Fibroblast of skin of back (primary cell): ENCODE measurements at regions not wholly inside any gene's neighbourhood (a gene's known extent, or its start where the extent isn't known, plus 50 kb on each side); places are given as distances from the start of the nearest gene placed in this dataset.
A peak's percentile ranks its signal among the peaks of the same experiment; 100 is the strongest.
"Not testable (repeated sequence)": the region's sequence is repeated elsewhere in the genome, so short reads cannot be mapped to it uniquely, and the experiment has no call there.

ENCODE experiments used
- DNase-seq: peaks from one replicate; pipeline ENCODE4 v3.0.0-alpha.2; 2013

DNA sequence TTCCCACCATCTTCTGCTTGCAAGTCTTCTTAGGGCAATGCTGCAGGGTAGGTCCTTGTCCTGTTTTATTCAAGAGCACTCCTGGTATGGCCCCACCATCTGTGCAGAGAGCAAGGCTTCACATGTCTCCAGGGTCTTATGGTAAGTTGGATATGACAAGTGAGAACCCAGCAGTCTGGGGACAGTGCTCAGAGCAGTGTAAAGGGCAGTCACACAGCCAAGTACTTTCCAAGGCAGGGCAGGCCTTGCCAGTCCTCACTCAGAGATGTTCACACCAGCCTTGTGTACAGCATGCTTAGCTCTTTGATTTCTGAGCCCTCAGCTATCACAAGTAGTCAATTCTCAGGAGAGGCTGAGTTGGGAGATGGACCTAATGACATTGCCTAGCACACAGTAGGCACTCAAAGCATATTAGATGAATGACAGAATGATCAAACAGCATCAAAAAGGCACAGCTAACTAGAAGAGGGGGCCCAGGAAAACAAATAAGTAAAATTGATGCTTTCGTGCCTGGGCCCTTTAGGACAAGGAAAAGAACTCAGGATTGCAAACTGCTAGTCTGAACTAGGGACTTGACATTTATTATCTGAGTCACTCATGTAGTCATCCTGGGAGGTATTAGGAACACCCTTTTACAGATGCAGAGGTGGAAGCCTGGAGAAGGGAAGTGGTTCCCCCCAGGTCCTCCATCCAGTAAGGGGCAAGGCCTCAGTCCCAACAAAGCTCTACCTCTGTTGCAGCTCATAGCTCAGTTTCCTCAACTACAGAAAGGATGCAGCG, 86.7 kb upstream of the CTAGE1 start:
- peak; percentile 58 for DNase-seq

GRCh38 chr18:22505141-22505591, 87.5 kb upstream of the CTAGE1 start:
- DNase-seq: peak; percentile 21

DNA sequence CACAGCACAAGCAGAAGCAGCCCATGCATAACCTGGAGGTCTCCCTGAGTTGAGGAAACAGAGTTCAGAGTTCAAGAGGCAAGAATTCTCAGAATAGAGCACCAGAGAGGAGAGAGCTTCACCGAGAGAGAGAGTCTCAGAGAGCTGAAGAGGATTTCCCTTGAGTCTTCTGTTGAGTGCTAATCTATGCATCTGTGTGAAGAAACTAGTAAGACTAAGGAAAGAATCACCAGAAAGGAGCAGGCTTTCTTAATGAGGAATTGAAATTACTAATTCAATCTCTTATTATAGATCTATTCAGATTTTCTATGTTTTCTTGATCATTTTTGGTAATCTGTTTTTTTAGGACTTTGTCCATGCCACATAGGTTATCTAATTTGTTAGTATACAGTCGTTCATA, 89.3 kb upstream of the CTAGE1 start:
- no peak for DNase-seq

DNA sequence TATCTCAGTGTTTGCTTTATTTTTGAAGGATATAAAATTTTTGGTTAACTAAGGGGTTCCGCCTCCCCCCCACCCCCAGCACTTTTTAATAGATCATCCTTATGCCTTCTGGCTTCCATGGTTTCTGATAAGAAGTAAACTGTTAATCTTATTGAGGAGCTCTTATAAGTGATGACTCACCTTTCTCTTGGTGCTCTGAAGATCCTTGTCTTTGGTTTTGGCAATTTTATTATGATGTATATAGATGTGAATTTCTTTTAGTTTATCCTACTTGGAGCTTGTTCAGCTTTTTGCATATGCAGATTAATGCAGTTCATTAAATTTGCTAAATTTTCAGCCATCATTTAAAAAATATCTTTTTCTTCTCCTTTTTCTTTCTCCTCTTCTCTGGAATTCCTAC, 91.7 kb upstream of the CTAGE1 start:
- DNase-seq: no peak

GRCh38 chr18:22510697-22511096, 93.0 kb upstream of the CTAGE1 start:
- DNase-seq: no peak

DNA sequence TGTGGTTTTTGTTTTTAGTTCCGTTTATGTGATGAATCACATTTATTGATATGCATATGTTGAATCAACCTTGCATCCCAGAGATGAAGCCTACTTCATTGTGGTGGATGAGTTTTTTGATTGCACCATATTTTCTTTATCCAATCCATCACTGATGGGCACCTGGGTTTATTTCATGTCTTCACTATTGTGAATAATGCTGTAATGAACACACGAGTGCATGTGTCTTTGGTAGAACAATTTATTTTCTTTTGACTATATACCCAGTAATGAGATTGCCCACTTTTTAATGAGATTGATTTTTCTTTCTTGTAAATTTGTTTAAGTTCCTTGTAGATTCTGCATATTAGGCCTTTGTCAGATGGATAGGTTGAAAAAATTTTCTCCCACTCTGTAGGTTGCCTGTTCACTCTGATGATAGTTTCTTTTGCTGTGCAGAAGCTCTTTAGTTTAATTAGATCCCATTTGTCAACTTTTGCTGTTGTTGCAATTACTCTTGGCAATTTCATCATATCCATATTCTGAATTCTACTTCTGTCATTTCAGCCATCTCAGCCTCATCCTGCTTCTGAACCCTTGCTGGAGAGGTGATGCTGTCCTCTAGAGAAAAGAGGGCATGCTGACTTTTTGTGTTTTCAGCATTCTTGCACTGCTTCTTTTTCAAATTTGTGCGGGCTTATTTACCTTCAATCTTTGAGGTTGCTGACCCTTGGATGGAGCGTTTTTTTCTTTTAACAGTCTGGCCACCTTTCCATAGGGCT, 96.2 kb upstream of the CTAGE1 start:
- no peak for DNase-seq

- no peak for DNase-seq
These were observed 96.9 kb upstream of the CTAGE1 start for GRCh38 chr18:22514655-22515054.

DNA sequence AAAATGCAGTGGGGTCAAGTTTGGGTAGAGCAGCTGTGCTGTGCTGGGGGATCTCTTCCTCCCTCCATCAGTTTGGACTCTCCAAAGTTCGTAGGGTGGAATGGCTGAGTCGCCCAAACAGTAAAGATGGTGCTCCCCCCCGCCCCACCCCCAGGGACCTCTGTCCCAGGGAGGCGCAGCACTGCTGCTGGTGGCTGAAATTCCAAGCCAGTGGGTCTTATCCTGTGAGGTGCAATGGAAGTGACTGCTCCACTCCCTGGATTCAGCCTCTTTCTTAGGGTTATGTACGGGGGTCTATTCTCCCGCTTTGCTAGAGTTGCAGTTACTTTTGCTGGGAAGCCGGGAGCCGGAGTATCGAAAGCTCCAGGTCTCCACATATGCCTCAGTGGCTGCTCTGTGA, 97.5 kb upstream of the CTAGE1 start:
- no peak for DNase-seq

- no peak for DNase-seq
These were observed 99.6 kb upstream of the CTAGE1 start for GRCh38 chr18:22517356-22517755.

- no peak for DNase-seq
These were observed 103.5 kb upstream of the CTAGE1 start for GRCh38 chr18:22521026-22521707.

DNA sequence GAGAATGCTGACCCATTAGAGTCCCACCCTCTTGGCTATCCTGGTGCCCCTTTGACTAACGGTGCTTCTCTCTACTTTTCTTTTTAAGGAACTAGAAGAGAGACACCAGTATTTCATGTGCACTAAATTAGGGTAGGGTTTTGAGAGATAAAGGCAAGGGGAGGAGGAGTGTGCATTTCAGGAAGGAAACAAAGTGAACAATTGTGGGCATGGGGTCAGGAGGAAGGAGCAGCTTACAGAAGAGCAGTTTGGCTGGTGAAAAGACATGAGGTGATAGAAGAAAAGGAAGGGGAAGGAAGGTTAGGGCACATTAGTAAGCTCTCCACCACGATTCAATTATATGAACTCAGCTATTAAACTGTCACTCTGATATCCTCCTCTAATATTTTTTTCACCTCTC, 105.8 kb upstream of the CTAGE1 start:
- no peak for DNase-seq

DNA sequence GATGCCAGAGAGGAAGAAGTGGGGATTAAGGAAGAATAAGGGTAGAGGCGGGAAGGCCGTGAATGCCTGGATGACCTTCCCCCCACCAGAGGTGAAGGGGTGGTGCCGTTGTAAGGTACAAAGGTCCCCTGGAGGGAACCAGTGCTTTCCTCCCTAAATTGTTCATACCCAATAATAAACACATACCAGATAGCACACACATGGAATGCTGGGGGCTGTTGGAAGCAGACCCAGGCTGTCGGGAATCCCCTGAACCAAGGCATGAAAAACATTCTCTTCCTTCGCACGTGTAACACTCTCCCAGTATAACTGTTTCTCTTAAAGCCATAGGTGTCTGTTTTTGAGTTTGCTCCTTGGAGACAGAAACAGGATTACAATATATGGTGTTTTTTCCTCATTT, 107.1 kb upstream of the CTAGE1 start:
- peak; percentile 43 for DNase-seq

DNA sequence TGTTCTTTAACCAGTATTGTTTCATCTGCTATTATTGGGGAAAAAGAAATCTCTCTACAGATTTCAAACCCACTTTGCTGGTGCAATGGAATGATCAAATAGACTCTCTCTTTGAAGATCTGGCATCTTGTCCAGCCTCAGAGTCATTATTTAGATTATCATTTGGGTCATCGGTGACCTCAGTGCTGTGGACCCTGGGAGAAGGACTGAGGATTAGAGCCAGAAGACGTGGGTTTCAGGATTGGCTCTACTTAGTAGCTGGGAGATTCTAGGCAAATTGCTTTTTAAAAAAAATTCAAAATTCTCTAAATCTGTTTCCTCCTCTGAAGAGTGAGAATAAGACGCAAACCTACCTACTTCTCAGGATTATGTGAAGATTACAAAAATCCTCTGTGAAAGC, 107.6 kb upstream of the CTAGE1 start:
- DNase-seq: no peak

DNA sequence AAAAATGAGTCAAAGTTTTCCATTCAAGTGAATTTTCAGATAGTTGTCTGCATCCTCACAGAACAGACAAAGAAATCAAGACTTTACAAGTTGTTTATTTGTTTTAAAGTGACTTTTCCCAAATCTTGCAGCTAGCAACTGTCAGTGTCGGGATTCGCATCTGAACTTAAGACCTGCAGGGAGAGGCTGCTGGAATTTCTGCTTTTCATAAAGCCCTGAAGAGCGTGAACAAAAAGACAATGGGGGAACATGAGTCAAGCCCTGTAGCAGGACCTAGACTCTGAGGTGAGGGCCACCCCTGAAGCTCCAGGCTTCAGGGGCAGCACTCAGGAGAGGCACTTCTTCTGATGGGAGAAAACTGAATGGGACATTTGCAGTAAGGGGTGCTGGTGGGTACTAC, 108.2 kb upstream of the CTAGE1 start:
- DNase-seq: no peak

- DNase-seq: no peak
These were observed 110.6 kb upstream of the CTAGE1 start for GRCh38 chr18:22528291-22528690.

- DNase-seq: not testable (repeated sequence)
These were observed 117.0 kb upstream of the CTAGE1 start for GRCh38 chr18:22534706-22535105.

- no peak for DNase-seq
These were observed 118.8 kb upstream of the CTAGE1 start for GRCh38 chr18:22536558-22536957.

- DNase-seq: peak; percentile 64
These were observed 120.7 kb upstream of the CTAGE1 start for GRCh38 chr18:22538426-22538825.

DNA sequence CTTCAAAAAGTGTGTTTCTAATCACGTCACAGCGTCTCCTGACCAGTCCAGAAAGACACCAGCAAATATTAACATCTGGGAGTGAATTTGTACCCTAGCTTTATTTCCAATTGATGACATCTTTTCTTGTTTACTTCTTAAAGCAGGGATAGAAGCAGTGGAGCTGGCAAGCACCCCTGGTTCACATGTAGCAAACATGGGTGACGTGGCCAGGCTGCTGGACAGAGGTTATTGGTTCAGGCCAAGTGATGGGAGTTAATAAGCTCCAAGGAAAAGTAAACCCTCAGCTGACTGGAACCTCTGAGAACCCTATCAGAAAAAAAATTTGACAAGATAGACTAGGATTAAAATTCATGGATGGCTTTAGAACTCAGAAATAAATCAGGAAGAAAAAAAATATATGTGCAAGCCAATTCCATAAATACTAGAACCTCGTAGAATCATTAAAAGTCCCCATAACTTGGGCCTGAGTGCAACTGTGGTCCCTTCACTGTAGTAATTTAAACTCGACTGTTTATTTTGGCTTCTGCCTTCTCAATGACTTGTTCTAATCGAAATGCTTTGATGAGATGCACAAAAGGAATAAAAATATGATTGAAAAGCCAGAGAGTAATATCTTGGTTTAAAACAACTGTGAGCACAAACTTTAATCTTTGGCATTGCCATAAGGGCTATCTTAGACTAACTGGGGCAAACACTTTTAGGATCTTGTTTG, 121.5 kb upstream of the CTAGE1 start:
- DNase-seq: peak; percentile 46

DNA sequence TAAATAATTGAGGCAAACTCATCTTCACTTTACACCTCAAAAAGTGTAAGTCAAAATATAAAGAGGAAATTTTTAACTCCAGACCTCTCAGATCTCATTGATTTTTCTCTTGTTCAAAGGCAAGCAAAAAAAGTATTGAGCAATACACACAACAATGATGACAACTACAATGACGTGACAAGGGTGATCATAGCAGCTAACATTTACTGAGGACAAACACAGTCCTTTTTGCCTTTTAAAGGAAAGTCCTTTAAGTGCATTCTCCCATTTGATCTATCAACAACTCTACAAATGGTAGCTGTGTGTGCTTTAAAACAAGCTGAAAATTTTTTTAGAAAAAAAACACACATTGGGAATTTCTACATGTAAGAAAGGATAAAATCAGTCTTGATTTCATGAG, 123.5 kb upstream of the CTAGE1 start:
- DNase-seq: no peak

GRCh38 chr18:22542406-22542835, 124.7 kb upstream of the CTAGE1 start:
- DNase-seq: peak; percentile 89

DNA sequence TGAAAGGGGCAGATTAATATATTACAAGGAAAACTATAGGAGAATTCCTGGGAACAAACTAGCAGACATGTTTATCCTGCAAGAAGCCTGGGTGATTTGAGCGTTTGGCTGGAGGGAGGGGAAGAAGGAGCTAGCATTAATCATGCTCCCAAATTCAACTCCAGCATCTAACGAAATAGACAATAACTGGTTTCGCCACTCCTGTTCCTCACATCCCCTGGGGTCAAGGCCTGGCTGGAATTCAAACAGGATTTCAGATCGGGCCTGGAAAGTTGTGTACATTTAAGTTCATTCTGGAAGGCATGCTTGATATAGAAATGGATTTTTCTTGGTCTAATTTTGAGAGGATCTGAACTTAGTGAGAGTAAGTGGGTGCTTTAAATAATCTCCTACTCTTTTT, 126.1 kb upstream of the CTAGE1 start:
- DNase-seq: no peak

GRCh38 chr18:22544626-22545025, 126.9 kb upstream of the CTAGE1 start:
- no peak for DNase-seq
